Inferior parietal cortex (tissue), 1 donor: ENCODE measurements at regions not wholly inside any gene's neighbourhood (a gene's known extent, or its start where the extent isn't known, plus 50 kb on each side); places are given as distances from the start of the nearest gene placed in this dataset.
"Not testable (repeated sequence)": the region's sequence is repeated elsewhere in the genome, so short reads cannot be mapped to it uniquely, and the experiment has no call there.

Experiments
- DNase-seq: peaks from one replicate; pipeline ENCODE4 v3.0.0-alpha.2; 2016; ENCODE audit errors: extremely low spot score

- DNase-seq, result no peak
These were observed 125.6 kb upstream of the GMNC start for GRCh38 chr3:190988102-190988501.

GRCh38 chr3:190984502-190985244 is 122.2 kb upstream of the GMNC start:
- no peak for DNase-seq

GRCh38 chr3:190983875-190984274 is 121.4 kb upstream of the GMNC start:
- DNase-seq, result no peak

GRCh38 chr3:190973771-190974170 is 111.3 kb upstream of the GMNC start:
- DNase-seq, result no peak

DNA sequence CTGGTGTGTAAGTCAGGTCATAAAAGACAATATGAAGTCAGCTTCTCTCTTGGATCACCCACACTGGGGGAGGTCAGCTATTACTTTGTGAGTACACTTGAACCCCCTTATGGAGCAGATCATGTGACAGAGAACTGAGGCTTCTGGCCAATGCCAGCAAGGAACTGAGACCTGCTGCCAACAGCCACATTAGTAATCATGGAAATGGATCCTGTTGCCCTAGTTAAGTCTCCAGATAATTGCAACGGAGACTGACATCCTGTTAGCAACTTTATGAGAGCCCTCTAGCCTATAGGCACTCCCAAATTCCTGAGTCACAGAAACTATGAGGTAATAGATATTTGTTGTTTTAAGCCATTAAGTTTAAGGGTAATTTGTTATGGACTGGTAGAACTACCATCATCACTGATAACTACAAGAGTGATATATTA is 110.4 kb upstream of the GMNC start:
- DNase-seq, result no peak

DNA sequence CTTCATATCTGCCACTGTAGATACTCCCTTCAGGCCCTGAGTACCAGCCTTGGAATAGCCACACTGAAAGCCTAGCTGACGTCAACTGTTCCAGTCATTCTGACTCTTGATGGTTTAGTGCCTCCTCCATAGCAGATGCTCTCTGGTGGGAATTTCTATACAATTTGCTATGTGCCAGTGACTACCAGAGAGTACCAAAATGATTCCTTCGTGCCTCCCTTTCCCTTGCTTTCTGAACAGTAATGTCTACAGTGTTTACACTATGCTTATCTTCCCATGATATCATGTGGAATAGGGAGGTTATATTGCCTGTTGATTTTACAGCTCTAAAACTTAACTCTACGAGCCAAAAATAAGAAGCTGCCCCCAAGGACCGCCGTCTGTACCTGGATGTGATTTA is 109.7 kb upstream of the GMNC start:
- DNase-seq, result no peak

DNA sequence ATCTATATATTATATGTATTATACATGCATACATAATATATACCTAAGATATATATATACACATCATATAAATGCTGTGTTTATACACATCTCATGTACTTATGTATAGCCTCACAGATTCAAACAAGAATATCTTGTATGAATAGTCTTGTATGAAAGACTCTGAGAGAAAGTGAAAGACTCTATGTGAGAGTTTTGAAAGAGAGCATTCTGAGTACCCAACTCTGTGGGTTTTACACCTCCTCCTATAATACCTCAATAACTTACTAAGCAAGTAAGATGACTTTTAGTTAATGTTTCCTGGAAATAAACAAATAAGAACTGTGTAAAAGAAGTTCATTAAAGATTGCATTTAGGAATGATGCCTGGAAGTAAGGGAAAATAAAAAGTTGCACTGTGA is 108.1 kb upstream of the GMNC start:
- DNase-seq, result no peak

GRCh38 chr3:190968616-190969015 is 106.1 kb upstream of the GMNC start:
- DNase-seq, result no peak

DNA sequence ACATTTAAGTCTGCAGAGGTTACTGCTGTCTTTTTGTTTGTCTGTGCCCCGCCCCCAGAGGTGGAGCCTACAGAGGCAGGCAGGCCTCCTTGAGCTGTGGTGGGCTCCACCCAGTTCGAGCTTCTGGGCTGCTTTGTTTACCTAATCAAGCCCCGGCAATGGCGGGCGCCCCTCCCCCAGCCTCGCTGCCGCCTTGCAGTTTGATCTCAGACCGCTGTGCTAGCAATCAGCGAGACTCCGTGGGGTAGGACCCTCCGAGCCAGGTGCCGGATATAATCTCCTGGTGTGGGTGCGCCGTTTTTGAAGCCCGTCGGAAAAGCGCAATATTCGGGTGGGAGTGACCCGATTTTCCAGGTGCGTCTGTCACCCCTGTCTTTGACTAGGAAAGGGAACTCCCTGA is 102.4 kb upstream of the GMNC start:
- not testable (repeated sequence) for DNase-seq

DNA sequence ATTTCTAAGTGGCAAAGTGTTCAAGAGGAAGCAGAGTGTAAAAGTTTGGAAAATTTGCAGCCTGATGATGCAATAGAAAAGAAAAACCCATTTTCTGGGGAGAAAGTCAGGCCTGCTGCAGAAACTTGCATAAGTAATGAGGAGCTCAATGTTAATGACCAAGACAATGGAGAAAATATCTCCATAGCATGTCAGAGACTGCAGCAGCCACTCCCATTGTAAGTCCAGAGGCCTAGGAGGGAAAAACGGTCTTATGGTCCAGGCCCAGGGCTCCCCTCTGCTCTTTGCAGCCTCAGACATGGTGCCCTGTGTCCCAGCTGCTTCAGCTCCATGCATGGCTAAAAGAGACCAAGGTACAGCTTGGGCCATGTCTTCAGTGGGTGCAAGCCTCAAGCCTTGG is 96.6 kb upstream of the GMNC start:
- no peak for DNase-seq

- no peak for DNase-seq
These were observed 79.3 kb upstream of the GMNC start for GRCh38 chr3:190941694-190942260.

- not testable (repeated sequence) for DNase-seq
These were observed 72.1 kb upstream of the GMNC start for GRCh38 chr3:190934616-190935015.

DNA sequence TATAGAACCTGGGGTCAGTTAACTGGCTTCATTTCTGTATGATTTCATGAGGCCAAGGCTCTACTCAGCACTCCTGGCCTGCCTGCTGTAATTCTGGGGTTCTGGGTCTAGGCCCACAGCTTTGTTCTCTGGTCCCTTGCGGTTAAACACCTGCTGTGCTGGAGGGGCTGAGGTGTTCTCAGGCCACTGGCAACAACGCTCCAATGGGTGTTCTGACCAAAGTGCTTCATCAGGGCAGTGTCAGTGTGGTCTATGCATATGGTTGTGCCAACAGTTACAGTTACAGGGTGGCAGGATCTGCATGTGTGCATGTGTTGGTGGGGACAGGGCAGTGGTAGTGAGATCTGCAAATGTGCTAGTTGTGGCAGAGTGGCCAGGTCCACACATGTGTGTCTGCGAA is 64.1 kb upstream of the GMNC start:
- no peak for DNase-seq

DNA sequence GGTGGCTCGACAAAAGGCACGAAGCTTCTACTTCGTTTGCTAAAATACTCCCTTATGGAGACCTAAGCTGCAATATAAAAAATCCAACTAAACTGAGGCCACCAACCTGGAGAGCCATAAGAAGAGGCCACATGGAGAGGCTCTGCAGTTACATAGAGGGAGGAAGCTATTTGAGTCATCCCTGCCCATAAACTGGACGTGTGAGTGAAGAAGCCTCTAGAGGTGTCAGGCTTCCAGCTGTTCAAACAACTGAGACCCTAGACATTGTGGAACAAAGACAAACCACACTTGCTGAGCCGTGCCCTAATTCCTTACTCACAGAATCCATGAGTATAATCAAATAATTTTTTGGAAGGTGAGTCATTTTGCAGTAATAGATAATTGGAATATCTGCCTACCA is 50.2 kb upstream of the GMNC start:
- no peak for DNase-seq
